ENCODE measurements at regions not wholly inside any gene's neighbourhood (a gene's known extent, or its start where the extent isn't known, plus 50 kb on each side); places are given as distances from the start of the nearest gene placed in this dataset.

- Histone ChIP-seq H3F3A (ENCODE audit: low read length, unreplicated experiment) (no peaks in the 10 kb centered on the region), H3K79me2 (ENCODE audit: low read length) (no peaks in the 10 kb centered on the region), H3K4me1 (ENCODE audit: insufficient read depth, low read length) (no peaks in the 10 kb centered on the region), H3K9ac (ENCODE audit: low read length) (no peak overlapping the region), H3K27ac (ENCODE audit: low read length) (no peak overlapping the region), H3K4me3 (ENCODE audit: low read length) (no peak overlapping the region), H3K9me2 (replicated peaks; ENCODE audit: low read length) (no peaks in the 10 kb centered on the region), H3K27me3 (ENCODE audit: low read length) (peaks cover 71% of the 10 kb centered on the region), H3K36me3 (ENCODE audit: low read depth, low read length) (no peaks in the 10 kb centered on the region), H3K4me2 (ENCODE audit: low read length) (no peak overlapping the region), H3K9me3 (ENCODE audit: low read length) (no peaks in the 10 kb centered on the region), H4K20me1 (ENCODE audit: low read length) (no peaks in the 10 kb centered on the region), H2AFZ (ENCODE audit: low read length) (no peak overlapping the region)
- BruUV-seq (replicated peaks), result no TSS peak
- intact Hi-C loops (cut with micrococcal nuclease), result no loop called here
- CTCF ChIA-PET, result no interaction called here
- ATAC-seq (no peak), DNase-seq (no peak)
- POLR2A ChIA-PET (ENCODE audit: unreplicated experiment), result no interaction called here
- TF ChIP-seq EZH2phosphoT487 (IDR thresholded peaks at IDR 0.05; ENCODE audit: borderline replicate concordance, low read length), result no peak
- no peak for TF ChIP-seq EZH2 (IDR thresholded peaks at IDR 0.05; ENCODE audit: low read length, unreplicated experiment)
- TF ChIP-seq, protein P1, sequence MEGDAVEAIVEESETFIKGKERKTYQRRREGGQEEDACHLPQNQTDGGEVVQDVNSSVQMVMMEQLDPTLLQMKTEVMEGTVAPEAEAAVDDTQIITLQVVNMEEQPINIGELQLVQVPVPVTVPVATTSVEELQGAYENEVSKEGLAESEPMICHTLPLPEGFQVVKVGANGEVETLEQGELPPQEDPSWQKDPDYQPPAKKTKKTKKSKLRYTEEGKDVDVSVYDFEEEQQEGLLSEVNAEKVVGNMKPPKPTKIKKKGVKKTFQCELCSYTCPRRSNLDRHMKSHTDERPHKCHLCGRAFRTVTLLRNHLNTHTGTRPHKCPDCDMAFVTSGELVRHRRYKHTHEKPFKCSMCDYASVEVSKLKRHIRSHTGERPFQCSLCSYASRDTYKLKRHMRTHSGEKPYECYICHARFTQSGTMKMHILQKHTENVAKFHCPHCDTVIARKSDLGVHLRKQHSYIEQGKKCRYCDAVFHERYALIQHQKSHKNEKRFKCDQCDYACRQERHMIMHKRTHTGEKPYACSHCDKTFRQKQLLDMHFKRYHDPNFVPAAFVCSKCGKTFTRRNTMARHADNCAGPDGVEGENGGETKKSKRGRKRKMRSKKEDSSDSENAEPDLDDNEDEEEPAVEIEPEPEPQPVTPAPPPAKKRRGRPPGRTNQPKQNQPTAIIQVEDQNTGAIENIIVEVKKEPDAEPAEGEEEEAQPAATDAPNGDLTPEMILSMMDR (conservative IDR thresholded peaks at IDR 0.05; ENCODE audit: low read depth, low read length), result no peak
These were observed 225.0 kb upstream of the UBASH3B start for GRCh38 chr11:122430490-122430889.

DNA sequence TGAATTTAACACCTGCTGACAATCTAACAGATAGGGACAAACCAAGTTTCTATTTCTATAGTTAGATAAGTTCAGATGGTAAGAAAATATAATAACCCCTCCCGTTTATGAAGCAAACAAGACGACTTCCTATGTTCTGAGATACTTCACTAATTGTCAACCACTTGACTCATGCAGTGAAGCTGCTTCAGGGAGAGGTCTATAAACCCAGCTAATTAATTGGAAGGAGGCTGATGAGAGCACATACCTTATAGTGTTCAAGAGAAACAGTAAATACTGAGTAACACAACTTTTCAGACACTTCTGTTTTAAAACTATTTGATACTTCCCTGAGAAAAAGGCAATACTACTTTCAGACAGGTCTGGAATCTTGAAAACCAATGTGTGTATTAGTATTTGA is 229.4 kb upstream of the UBASH3B start:
- H3K4me3 ChIP-seq (ENCODE audit: low read length), result no peak overlapping the region
- H3K4me1 ChIP-seq (ENCODE audit: insufficient read depth, low read length), result peaks cover 16% of the 10 kb centered on the region
- no peaks in the 10 kb centered on the region for H3K79me2 ChIP-seq (ENCODE audit: low read length)
- no peak overlapping the region for H3K4me2 ChIP-seq (ENCODE audit: low read length)
- no peaks in the 10 kb centered on the region for H3K9me3 ChIP-seq (ENCODE audit: low read length)
- H3K9me2 ChIP-seq (replicated peaks; ENCODE audit: low read length), result no peaks in the 10 kb centered on the region
- H3K36me3 ChIP-seq (ENCODE audit: low read depth, low read length), result no peaks in the 10 kb centered on the region
- no peak for ATAC-seq
- no peak for TF ChIP-seq EZH2phosphoT487 (IDR thresholded peaks at IDR 0.05; ENCODE audit: borderline replicate concordance, low read length)
- no peak for TF ChIP-seq EZH2 (IDR thresholded peaks at IDR 0.05; ENCODE audit: low read length, unreplicated experiment)
- H4K20me1 ChIP-seq (ENCODE audit: low read length), result no peaks in the 10 kb centered on the region
- ChIA-PET CTCF (no interaction called here), POLR2A (ENCODE audit: unreplicated experiment) (no interaction called here)
- intact Hi-C loops (cut with micrococcal nuclease), result no loop called here
- no peaks in the 10 kb centered on the region for H3F3A ChIP-seq (ENCODE audit: low read length, unreplicated experiment)
- H3K27me3 ChIP-seq (ENCODE audit: low read length), result peaks cover 69% of the 10 kb centered on the region
- no TSS peak for BruUV-seq (replicated peaks)
- no peak for DNase-seq
- no peak overlapping the region for H3K27ac ChIP-seq (ENCODE audit: low read length)
- no peak overlapping the region for H3K9ac ChIP-seq (ENCODE audit: low read length)
- H2AFZ ChIP-seq (ENCODE audit: low read length), result no peak overlapping the region

- Histone ChIP-seq H3K27ac (ENCODE audit: low read length) (no peak overlapping the region), H3K9me3 (ENCODE audit: low read length) (no peaks in the 10 kb centered on the region), H3K9me2 (replicated peaks; ENCODE audit: low read length) (no peaks in the 10 kb centered on the region), H3K27me3 (ENCODE audit: low read length) (peaks cover 58% of the 10 kb centered on the region), H3F3A (ENCODE audit: low read length, unreplicated experiment) (no peaks in the 10 kb centered on the region), H3K79me2 (ENCODE audit: low read length) (no peaks in the 10 kb centered on the region), H3K4me3 (ENCODE audit: low read length) (no peak overlapping the region), H2AFZ (ENCODE audit: low read length) (no peak overlapping the region), H3K36me3 (ENCODE audit: low read depth, low read length) (no peaks in the 10 kb centered on the region), H4K20me1 (ENCODE audit: low read length) (no peaks in the 10 kb centered on the region), H3K4me2 (ENCODE audit: low read length) (no peak overlapping the region), H3K9ac (ENCODE audit: low read length) (no peak overlapping the region), H3K4me1 (ENCODE audit: insufficient read depth, low read length) (peaks cover 16% of the 10 kb centered on the region)
- TF ChIP-seq EZH2phosphoT487 (IDR thresholded peaks at IDR 0.05; ENCODE audit: borderline replicate concordance, low read length) (no peak), EZH2 (IDR thresholded peaks at IDR 0.05; ENCODE audit: low read length, unreplicated experiment) (no peak)
- TF ChIP-seq, protein P1 (conservative IDR thresholded peaks at IDR 0.05; ENCODE audit: low read depth, low read length), result no peak
- DNase-seq (no peak), ATAC-seq (no peak)
- CTCF ChIA-PET, result no interaction called here
- POLR2A ChIA-PET (ENCODE audit: unreplicated experiment), result no interaction called here
- no TSS peak for BruUV-seq (replicated peaks)
- intact Hi-C loops (cut with micrococcal nuclease), result no loop called here
These were observed 230.9 kb upstream of the UBASH3B start for GRCh38 chr11:122424636-122425035.

All from PC-3 (cell line).